ENCODE measurements at regions not wholly inside any gene's neighbourhood (a gene's known extent, or its start where the extent isn't known, plus 50 kb on each side); places are given as distances from the start of the nearest gene placed in this dataset.

GRCh38 chr11:105229257-105229656 is 89.7 kb upstream of the CARD18 start:
- no peaks in the 10 kb centered on the region for H3K36me3 ChIP-seq
- intact Hi-C loops (cut with DNase I): no loop called here
- no peaks in the 10 kb centered on the region for H3K27me3 ChIP-seq (ENCODE audit: low read depth)
- no peak for DNase-seq
- ATAC-seq: no peak
- no peak for TF ChIP-seq CTCF (IDR thresholded peaks at IDR 0.05)
- H3K4me1 ChIP-seq: no peaks in the 10 kb centered on the region
- no peaks in the 10 kb centered on the region for H3K9me3 ChIP-seq
- no peak overlapping the region for H3K4me3 ChIP-seq
- no peak overlapping the region for H3K27ac ChIP-seq

DNA sequence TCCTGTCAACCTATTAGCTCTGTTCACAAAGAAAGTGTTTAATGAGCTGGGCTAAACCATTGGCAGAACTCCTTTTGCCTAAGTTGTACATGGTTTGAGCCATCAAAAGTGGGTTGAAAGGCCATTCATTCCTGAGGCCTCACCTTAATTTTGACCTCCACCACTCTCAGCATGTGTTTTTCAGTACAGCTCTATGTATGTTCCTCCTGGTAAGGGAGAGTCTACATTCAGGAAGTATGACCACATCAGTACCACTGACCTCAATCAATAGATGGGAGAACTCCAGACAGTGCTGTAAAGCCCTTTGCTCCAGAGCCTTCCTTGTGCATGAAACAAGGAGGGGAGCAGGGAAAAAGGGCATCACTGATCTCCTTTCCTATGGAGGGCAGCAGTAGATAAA is 87.8 kb upstream of the CARD18 start:
- Histone ChIP-seq H3K4me3 (no peak overlapping the region), H3K36me3 (no peaks in the 10 kb centered on the region), H3K4me1 (no peaks in the 10 kb centered on the region), H3K27ac (no peak overlapping the region), H3K27me3 (ENCODE audit: low read depth) (no peaks in the 10 kb centered on the region), H3K9me3 (no peaks in the 10 kb centered on the region)
- intact Hi-C loops (cut with DNase I): no loop called here
- ATAC-seq (peak in 1 of 2 donors; percentile 49), DNase-seq (no peak)
- no peak for TF ChIP-seq CTCF (IDR thresholded peaks at IDR 0.05)

DNA sequence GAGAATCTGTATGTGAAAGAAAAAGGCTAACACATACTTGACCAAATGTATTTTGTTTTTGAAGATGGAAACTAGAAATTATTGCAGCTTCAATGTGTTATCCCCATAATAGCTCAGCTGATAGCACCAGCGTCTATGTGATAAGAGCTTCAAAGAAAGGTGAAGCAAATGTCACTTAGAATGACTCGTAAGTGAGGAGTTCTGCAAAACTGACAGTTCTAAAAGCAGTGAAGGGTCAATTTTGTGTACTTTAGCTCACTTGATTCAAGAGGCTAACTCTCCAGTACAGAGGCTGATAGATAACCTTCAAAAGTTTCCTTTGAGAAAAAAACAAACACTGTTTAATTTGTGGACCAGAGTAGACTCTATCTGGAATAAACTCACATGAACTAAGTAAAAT is 87.2 kb upstream of the CARD18 start:
- no peak for ATAC-seq
- intact Hi-C loops (cut with DNase I): no loop called here
- Histone ChIP-seq H3K27ac (no peak overlapping the region), H3K27me3 (ENCODE audit: low read depth) (no peaks in the 10 kb centered on the region), H3K4me1 (no peaks in the 10 kb centered on the region), H3K9me3 (no peaks in the 10 kb centered on the region), H3K36me3 (no peaks in the 10 kb centered on the region), H3K4me3 (no peak overlapping the region)
- DNase-seq: no peak
- no peak for TF ChIP-seq CTCF (IDR thresholded peaks at IDR 0.05)

DNA sequence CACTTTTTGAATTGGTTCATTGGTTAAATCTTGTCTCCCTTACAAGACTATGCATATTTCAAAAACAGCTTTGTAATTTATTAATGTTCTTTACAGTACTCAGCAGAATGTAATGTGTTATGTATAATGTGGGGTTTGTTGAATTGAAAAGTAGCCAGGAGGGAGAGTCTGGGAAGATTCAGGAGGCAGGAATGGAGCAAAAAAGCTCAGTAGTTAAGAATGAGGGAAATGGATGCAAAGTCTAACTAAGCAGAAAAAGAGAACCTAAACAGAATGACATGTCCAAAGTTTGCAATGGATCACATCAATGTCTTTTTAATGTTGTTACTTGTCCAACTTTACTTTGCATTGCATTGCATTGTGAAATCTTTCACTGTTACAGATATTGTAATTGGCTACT is 86.5 kb upstream of the CARD18 start:
- no peak for DNase-seq
- no peak for ATAC-seq
- no peak overlapping the region for H3K4me3 ChIP-seq
- H3K27me3 ChIP-seq (ENCODE audit: low read depth): no peaks in the 10 kb centered on the region
- no peak overlapping the region for H3K27ac ChIP-seq
- intact Hi-C loops (cut with DNase I): no loop called here
- no peaks in the 10 kb centered on the region for H3K4me1 ChIP-seq
- H3K36me3 ChIP-seq: no peaks in the 10 kb centered on the region
- H3K9me3 ChIP-seq: no peaks in the 10 kb centered on the region
- TF ChIP-seq CTCF (IDR thresholded peaks at IDR 0.05): no peak

GRCh38 chr11:105224482-105225253 is 85.1 kb upstream of the CARD18 start:
- H3K27me3 ChIP-seq (ENCODE audit: low read depth): no peaks in the 10 kb centered on the region
- intact Hi-C loops (cut with DNase I): no loop called here
- TF ChIP-seq CTCF (IDR thresholded peaks at IDR 0.05): no peak
- no peak overlapping the region for H3K4me3 ChIP-seq
- ATAC-seq (no peak), DNase-seq (no peak)
- no peaks in the 10 kb centered on the region for H3K36me3 ChIP-seq
- no peaks in the 10 kb centered on the region for H3K4me1 ChIP-seq
- H3K9me3 ChIP-seq: no peaks in the 10 kb centered on the region
- H3K27ac ChIP-seq: no peak overlapping the region

All from lower lobe of right lung (tissue), 2 donors.